ENCODE measurements at regions not wholly inside any gene's neighbourhood (a gene's known extent, or its start where the extent isn't known, plus 50 kb on each side); places are given as distances from the start of the nearest gene placed in this dataset.
A peak's percentile ranks its signal among the peaks of the same experiment; 100 is the strongest.

DNA sequence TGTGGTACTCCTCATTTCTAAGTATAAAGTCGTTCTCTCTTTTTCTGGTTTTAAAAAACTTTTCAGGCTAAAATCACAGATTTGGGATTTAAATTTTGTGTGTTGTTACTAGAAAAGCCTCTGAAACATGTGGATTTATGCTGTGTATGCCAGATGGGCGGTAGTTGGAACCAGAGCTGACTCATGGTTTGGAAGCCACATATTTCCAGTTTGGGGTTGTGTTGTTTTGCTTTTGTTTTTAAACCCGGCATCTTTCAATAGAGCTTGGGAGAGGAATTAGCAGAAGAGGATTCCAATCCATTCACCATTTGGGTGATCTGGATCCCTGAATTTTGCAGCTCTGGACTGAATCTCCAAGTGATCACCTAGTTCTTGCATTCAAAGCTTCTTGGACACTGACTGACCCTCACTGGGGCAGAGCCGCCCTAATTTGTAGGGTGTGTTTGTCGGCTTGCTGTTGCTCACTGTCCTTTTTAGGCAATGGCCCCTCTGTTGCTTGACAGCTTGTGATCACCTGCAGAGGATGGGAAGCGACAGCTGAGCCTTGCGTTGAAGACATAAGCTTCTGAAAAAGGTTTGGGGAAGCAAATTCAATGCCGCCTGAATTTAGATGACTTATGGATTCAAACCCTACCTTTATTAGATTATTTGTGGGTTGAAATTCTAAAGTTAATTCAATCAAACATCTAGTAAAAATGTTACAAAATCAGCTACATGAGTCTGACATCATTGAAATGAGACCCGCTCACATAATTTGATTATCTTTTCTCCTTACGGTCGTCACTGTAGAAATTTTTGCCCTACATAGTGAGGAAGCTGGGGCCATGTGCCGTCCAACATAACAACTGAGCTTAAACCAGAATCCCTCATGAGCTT, 79.9 kb upstream of the CD83 start:
- no peaks in the 10 kb centered on the region for H3K36me3 ChIP-seq
- peaks cover 0 to 10% (median 2%) of the 10 kb centered on the region in 4 donors for H3K4me1 ChIP-seq
- no peaks in the 10 kb centered on the region for H3K27me3 ChIP-seq
- no peak overlapping the region for H3K4me3 ChIP-seq
- TF ChIP-seq, protein P1, sequence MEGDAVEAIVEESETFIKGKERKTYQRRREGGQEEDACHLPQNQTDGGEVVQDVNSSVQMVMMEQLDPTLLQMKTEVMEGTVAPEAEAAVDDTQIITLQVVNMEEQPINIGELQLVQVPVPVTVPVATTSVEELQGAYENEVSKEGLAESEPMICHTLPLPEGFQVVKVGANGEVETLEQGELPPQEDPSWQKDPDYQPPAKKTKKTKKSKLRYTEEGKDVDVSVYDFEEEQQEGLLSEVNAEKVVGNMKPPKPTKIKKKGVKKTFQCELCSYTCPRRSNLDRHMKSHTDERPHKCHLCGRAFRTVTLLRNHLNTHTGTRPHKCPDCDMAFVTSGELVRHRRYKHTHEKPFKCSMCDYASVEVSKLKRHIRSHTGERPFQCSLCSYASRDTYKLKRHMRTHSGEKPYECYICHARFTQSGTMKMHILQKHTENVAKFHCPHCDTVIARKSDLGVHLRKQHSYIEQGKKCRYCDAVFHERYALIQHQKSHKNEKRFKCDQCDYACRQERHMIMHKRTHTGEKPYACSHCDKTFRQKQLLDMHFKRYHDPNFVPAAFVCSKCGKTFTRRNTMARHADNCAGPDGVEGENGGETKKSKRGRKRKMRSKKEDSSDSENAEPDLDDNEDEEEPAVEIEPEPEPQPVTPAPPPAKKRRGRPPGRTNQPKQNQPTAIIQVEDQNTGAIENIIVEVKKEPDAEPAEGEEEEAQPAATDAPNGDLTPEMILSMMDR (IDR thresholded peaks at IDR 0.05), result no peak
- TF ChIP-seq POLR2AphosphoS5 (IDR thresholded peaks at IDR 0.05) (no peak), EP300 (IDR thresholded peaks at IDR 0.05) (no peak), POLR2A (IDR thresholded peaks at IDR 0.05) (no peak)
- H3K27ac ChIP-seq, result no peak overlapping the region
- intact Hi-C loops (cut with DNase I), result no loop called here
- H3K9me3 ChIP-seq, result no peaks in the 10 kb centered on the region
- no peak for DNase-seq
- 80 to 83% methylated on average over 12 of the region's 12 CpGs for WGBS, 2 donors

DNA sequence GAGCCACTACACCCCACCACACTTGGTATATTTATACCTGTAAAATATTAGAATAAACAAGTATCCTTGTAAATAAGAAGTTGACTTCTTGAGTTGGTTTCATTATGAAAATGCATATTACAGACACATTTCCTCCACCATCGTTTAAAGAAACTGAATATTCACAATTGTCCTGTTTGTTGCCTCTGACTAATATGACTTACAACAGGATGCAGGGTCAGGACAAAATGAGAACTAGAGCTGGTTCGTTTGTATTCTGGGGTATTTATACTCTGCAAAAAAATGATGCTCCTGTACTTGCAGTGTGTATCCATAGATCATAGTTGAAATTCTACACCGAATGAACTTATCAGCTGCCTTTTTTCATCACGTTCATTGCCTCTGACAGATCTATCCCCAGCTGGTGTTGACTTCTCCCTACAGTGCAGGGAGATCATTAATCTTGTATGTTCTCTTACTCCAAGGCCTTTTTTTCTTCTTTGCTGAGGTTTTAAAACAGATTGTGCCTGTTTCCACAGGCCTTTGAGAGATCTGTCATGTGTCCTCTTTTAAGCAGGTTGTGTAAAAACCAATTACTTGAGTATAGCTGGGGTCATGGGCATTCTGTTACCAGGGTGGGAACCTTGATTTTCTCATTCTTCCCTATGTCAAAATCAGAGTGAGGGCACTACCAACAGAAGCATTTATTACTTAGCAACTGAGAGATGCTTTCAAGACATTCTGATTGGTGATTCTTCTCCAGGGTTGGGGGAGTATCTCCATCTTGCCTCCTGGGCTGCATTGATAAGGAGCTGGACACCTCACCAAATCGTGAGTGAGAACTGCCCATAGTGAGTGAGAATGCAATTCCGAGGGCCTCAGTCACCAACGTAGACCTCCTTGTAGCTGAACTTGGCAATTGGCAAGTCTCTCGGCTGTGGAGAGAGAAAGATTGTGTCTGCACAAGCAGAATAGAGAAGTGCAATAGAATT, 78.8 kb upstream of the CD83 start:
- WGBS, 2 donors, result 53 to 60% methylated on average over 8 of the region's 8 CpGs
- no peak overlapping the region for H3K27ac ChIP-seq
- H3K4me1 ChIP-seq, result peaks cover 0 to 10% (median 2%) of the 10 kb centered on the region in 4 donors
- no peaks in the 10 kb centered on the region for H3K27me3 ChIP-seq
- TF ChIP-seq POLR2AphosphoS5 (IDR thresholded peaks at IDR 0.05), result no peak
- TF ChIP-seq POLR2A (IDR thresholded peaks at IDR 0.05), result no peak
- TF ChIP-seq EP300 (IDR thresholded peaks at IDR 0.05), result no peak
- TF ChIP-seq, protein P1 (IDR thresholded peaks at IDR 0.05), result no peak
- H3K4me3 ChIP-seq, result no peak overlapping the region
- no peaks in the 10 kb centered on the region for H3K36me3 ChIP-seq
- intact Hi-C loops (cut with DNase I), result no loop called here
- DNase-seq, result no peak
- H3K9me3 ChIP-seq, result no peaks in the 10 kb centered on the region

DNA sequence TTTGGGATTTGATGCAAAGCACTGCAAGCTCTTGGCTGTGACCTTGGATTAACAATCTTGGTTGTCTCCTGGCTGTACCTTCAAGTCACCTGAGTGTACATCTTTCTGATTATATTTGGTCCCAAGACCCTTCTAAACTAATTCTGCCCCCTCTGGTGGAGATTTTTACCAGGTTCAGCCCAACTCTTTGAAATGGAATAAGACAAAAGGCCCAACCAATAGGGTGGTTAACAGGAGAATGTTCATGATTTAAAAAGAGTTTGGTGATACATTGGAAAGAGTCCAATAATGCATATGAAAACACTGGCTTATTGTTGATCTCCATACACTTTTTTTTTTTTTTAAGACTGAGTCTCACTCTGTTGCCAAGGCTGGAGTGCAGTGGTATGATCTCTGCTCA, 77.5 kb upstream of the CD83 start:
- no peaks in the 10 kb centered on the region for H3K27me3 ChIP-seq
- no peak overlapping the region for H3K4me3 ChIP-seq
- no peaks in the 10 kb centered on the region for H3K36me3 ChIP-seq
- DNase-seq, result no peak
- H3K4me1 ChIP-seq, result peaks cover 0 to 6% (median 2%) of the 10 kb centered on the region in 4 donors
- H3K9me3 ChIP-seq, result no peaks in the 10 kb centered on the region
- intact Hi-C loops (cut with DNase I), result no loop called here
- TF ChIP-seq EP300 (IDR thresholded peaks at IDR 0.05), result no peak
- TF ChIP-seq POLR2AphosphoS5 (IDR thresholded peaks at IDR 0.05), result no peak
- no peak for TF ChIP-seq POLR2A (IDR thresholded peaks at IDR 0.05)
- TF ChIP-seq, protein P1 (IDR thresholded peaks at IDR 0.05), result no peak
- no peak overlapping the region for H3K27ac ChIP-seq

DNA sequence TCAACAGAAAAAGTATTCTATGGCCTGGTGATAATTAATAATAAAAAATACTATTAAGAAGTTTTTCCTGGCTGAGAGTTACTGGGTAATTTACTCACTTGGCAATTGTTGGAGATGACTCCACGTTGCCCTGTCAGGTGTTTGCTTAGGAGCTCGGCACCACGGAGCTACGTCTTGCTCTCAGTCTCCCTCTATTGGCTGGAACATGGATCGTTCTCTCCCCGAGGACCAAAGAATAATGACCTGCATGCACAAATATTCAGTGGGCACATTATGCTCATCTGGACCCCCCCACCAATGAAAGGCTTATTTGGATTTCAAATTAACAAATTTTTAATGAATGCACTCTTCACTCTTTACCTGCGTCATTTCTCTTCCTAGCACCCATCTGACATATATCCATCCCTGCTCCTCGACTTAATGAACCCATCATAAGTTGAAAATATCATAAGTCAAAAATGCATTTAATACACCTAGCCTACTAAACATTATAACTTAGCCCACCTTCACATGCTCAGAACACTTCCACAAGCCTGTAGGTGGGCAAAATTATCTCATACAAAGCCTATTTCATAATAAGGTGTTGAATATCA, 71.0 kb upstream of the CD83 start:
- Histone ChIP-seq H3K27me3 (peaks cover 0 to 5% (median 0%) of the 10 kb centered on the region in 3 donors), H3K9me3 (no peaks in the 10 kb centered on the region), H3K36me3 (no peaks in the 10 kb centered on the region), H3K4me3 (no peak overlapping the region), H3K4me1 (no peaks in the 10 kb centered on the region), H3K27ac (no peak overlapping the region)
- intact Hi-C loops (cut with DNase I), result loop anchor here (1.0 kb wide), 1 partner anchor 137 kb away; no protein-coding TSS in a partner anchor
- no peak for DNase-seq
- TF ChIP-seq, protein P1 (IDR thresholded peaks at IDR 0.05), result peak in 2 of 4 experiments; percentile 40 to 56
- TF ChIP-seq POLR2A (IDR thresholded peaks at IDR 0.05) (no peak), POLR2AphosphoS5 (IDR thresholded peaks at IDR 0.05) (no peak)
- WGBS, 2 donors, result 18 to 22% methylated on average over 8 of the region's 8 CpGs
